Smooth muscle cell (in vitro differentiated cells): ENCODE measurements at regions not wholly inside any gene's neighbourhood (a gene's known extent, or its start where the extent isn't known, plus 50 kb on each side); places are given as distances from the start of the nearest gene placed in this dataset. TPM values are rescaled to one million over a fixed set of nuclear protein-coding genes. Genes with fewer than 3 reads are reported as not detected.

Source experiments
- DNase-seq: peaks from one replicate; lab custom pipeline; 2025; ENCODE audit not compliant: unreplicated experiment; lab: John Stamatoyannopoulos, UW
- H2AFZ ChIP-seq: fragments of 200-600 bp; sonication (generic); 2 replicates; pipeline ENCODE4 v1.6.0; 2016; ENCODE audit warnings: antibody characterized with exemption, low read depth, mild to moderate bottlenecking
- H3F3A ChIP-seq: fragments of 200-600 bp; sonication (generic); 2 replicates; pipeline ENCODE4 v1.6.0; 2017; ENCODE audit warnings: antibody characterized with exemption, low read depth
- H3K27ac ChIP-seq: fragments of 200-600 bp; sonication (generic); 2 replicates; pipeline ENCODE4 v1.5.1; 2016; ENCODE audit warnings: low read depth, mild to moderate bottlenecking
- H3K27me3 ChIP-seq: fragments of 200-600 bp; sonication (generic); 2 replicates; pipeline ENCODE4 v1.6.1; 2016; ENCODE audit warnings: low read depth, mild to moderate bottlenecking
- H3K36me3 ChIP-seq: fragments of 200-600 bp; sonication (generic); 2 replicates; pipeline ENCODE4 v1.5.1; 2016; ENCODE audit warnings: low read depth
- H3K4me1 ChIP-seq: fragments of 200-600 bp; sonication (generic); 2 replicates; pipeline ENCODE4 v1.5.1; 2016; ENCODE audit warnings: low read depth
- H3K4me2 ChIP-seq: fragments of 200-600 bp; sonication (generic); 2 replicates; pipeline ENCODE4 v1.6.0; 2016; ENCODE audit warnings: mild to moderate bottlenecking
- H3K4me3 ChIP-seq: fragments of 200-600 bp; sonication (generic); 2 replicates; pipeline ENCODE4 v1.5.1; 2016; ENCODE audit warnings: mild to moderate bottlenecking
- H3K79me2 ChIP-seq: fragments of 200-600 bp; sonication (generic); 2 replicates; pipeline ENCODE4 v1.6.0; 2016; ENCODE audit warnings: low read depth, mild to moderate bottlenecking
- H3K9ac ChIP-seq: fragments of 200-600 bp; sonication (generic); 2 replicates; pipeline ENCODE4 v1.6.0; 2016; ENCODE audit warnings: low read depth
- H3K9me3 ChIP-seq: fragments of 200-600 bp; sonication (generic); replicated peaks from 2 replicates; pipeline ENCODE4 v1.5.1; 2016; ENCODE audit warnings: low read depth
- H4K20me1 ChIP-seq: fragments of 200-600 bp; sonication (generic); 2 replicates; pipeline ENCODE4 v1.6.0; 2016; ENCODE audit warnings: low read depth
- WGBS: methylation state at CpG from one replicate; pipeline ENCODE4 v1.1.7; 2016; ENCODE audit warnings: low lambda C conversion rate; 5-methylcytosine and 5-hydroxymethylcytosine counted together
- microRNA-seq: library from miRNA; unstranded; fragments of <30 nt; microRNA quantifications from one replicate; pipeline ENCODE4, GENCODE V29; 2016; ENCODE audit warnings: borderline number of aligned reads
- small RNA-seq: library from RNA; depleted of rRNA; stranded (forward); fragments of <200 nt; gene quantifications from one replicate; pipeline ENCODE3, GENCODE V24; 2014
- TF ChIP-seq, protein P1 (sequence below): fragments of 200-600 bp; sonication (generic); IDR thresholded peaks from 2 replicates; pipeline ENCODE4 v1.5.1; 2017; ENCODE audit warnings: borderline replicate concordance, mild to moderate bottlenecking, antibody characterized with exemption; ENCODE audit not compliant: insufficient read depth, poor library complexity, severe bottlenecking

DNA sequence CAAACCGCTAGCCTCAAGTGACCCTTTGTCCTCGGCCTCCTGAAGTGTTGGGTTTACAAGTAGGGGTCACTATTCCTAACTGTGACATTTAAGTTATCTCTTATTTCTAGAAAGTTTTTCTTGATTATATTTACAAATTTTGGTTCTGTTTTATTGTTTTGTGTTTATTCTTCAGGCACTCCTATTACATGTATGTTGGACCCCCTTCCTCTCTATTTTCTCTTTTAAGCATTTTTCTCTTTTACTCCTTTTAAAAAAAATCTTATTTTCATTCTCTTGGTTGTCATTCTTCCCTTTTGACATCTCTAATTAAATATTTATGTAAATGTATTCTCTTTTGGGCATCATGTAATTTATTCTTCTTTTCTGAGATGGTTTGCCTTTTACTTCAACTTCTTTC is 50.4 kb upstream of the MAP3K7 start:
- Histone ChIP-seq H3F3A (no peaks in the 10 kb centered on the region), H3K9me3 (no peaks in the 10 kb centered on the region), H3K27me3 (no peaks in the 10 kb centered on the region), H3K79me2 (no peaks in the 10 kb centered on the region), H3K36me3 (no peaks in the 10 kb centered on the region), H3K4me1 (no peaks in the 10 kb centered on the region), H2AFZ (no peak overlapping the region), H3K27ac (no peak overlapping the region), H3K9ac (no peak overlapping the region), H4K20me1 (no peaks in the 10 kb centered on the region), H3K4me2 (no peak overlapping the region), H3K4me3 (no peak overlapping the region)
- TF ChIP-seq, protein P1, sequence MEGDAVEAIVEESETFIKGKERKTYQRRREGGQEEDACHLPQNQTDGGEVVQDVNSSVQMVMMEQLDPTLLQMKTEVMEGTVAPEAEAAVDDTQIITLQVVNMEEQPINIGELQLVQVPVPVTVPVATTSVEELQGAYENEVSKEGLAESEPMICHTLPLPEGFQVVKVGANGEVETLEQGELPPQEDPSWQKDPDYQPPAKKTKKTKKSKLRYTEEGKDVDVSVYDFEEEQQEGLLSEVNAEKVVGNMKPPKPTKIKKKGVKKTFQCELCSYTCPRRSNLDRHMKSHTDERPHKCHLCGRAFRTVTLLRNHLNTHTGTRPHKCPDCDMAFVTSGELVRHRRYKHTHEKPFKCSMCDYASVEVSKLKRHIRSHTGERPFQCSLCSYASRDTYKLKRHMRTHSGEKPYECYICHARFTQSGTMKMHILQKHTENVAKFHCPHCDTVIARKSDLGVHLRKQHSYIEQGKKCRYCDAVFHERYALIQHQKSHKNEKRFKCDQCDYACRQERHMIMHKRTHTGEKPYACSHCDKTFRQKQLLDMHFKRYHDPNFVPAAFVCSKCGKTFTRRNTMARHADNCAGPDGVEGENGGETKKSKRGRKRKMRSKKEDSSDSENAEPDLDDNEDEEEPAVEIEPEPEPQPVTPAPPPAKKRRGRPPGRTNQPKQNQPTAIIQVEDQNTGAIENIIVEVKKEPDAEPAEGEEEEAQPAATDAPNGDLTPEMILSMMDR = no peak
- DNase-seq = no peak
- 100% methylated on average over 2 of the region's 2 CpGs for WGBS

Small RNAs in the stretch of these regions (microRNA-seq; reads per million reads assigned to microRNA genes)
- not detected for gene MIR4643

Small RNAs in the stretch of these regions (small RNA-seq; reads per million reads assigned to genes)
- gene MIR4643 = not detected
- not detected for gene MTATP6P25
- not detected for gene MTCO1P56
- not detected for gene MTND4LP19
- gene RF00012 = not detected
- 0.11 reads per million for gene RN7SL415P
